ENCODE measurements at regions not wholly inside any gene's neighbourhood (a gene's known extent, or its start where the extent isn't known, plus 50 kb on each side); places are given as distances from the start of the nearest gene placed in this dataset.

DNA sequence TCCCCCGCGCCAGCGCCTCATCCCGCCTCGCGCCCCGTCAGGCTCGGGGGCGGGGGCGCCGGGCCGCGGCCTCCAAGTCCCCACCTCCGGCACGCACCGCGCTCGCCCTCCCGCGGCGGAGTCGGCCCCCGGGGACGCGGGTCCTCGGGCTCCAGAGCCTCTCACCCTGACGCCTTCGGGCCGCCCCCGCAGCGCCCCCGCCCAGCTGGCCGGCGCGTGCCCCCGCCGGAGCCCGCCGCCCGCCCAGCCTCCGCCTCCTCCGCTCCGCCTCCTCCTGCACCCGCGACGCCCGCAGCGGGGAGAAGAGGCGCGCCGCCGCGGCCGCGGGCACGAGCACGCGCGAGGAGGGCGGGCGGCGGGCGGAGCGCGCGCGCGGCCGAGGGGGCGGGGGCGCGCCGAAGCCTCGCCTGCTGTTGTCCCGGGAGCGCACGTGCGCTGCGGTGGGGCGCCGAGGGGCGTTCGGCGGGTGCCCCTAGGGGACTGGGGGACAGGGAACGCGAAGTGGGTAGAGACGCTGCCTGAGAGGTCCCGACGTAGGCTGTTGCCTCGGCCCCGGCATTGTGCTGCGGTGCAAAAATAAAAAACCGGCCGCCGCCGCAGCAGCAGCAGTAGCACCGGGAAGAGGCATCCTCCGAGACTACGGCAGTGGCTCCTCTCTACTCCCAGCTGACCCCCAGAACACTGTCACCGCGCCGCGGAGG is 87.4 kb upstream of the ARHGAP32 start (continued):
- no peak for TF ChIP-seq KLF11 (CRISPR knock-in tag; IDR thresholded peaks at IDR 0.05)
- no peak for TF ChIP-seq ZNF883 (CRISPR knock-in tag; IDR thresholded peaks at IDR 0.05; ENCODE audit: not compliant biosample characterization)
- no peak for TF ChIP-seq ZNF264 (CRISPR knock-in tag; IDR thresholded peaks at IDR 0.05)
- TF ChIP-seq NKX3-1 (CRISPR knock-in tag; IDR thresholded peaks at IDR 0.05), result no peak; the same call in 1 of the 2 replicates
- TF ChIP-seq SRSF1 (optimal IDR thresholded peaks at IDR 0.05; ENCODE audit: low read depth, low read length), result no peak
- TF ChIP-seq PITX1 (CRISPR knock-in tag; IDR thresholded peaks at IDR 0.05), result no peak; the same call in 1 of the 2 replicates
- no peak for TF ChIP-seq EZH2 (conservative IDR thresholded peaks at IDR 0.05; ENCODE audit: low read depth, low read length)
- no peak for TF ChIP-seq ZNF282 (IDR thresholded peaks at IDR 0.05; ENCODE audit: partially characterized antibody)
- peak; percentile 65; the same call in 1 of the 2 replicates for TF ChIP-seq ATF7-NPFF (CRISPR knock-in tag; IDR thresholded peaks at IDR 0.05; ENCODE audit: low read depth)
- TF ChIP-seq, protein P1, sequence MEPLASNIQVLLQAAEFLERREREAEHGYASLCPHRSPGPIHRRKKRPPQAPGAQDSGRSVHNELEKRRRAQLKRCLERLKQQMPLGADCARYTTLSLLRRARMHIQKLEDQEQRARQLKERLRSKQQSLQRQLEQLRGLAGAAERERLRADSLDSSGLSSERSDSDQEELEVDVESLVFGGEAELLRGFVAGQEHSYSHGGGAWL (CRISPR knock-in tag; IDR thresholded peaks at IDR 0.05), result no peak
- TF ChIP-seq SMC3 (IDR thresholded peaks at IDR 0.05; ENCODE audit: low read length), result no peak
- no peak for TF ChIP-seq MYNN (CRISPR knock-in tag; IDR thresholded peaks at IDR 0.05; ENCODE audit: low read depth)
- TF ChIP-seq ZBTB20 (CRISPR knock-in tag; IDR thresholded peaks at IDR 0.05; ENCODE audit: borderline replicate concordance, low read depth), result no peak
- no peak for TF ChIP-seq ATAD3A (CRISPR knock-in tag; IDR thresholded peaks at IDR 0.05)
- TF ChIP-seq SP5 (CRISPR knock-in tag; IDR thresholded peaks at IDR 0.05; ENCODE audit: borderline replicate concordance, low read depth), result no peak; the same call in none of the 2 replicates
- no peak for TF ChIP-seq HOXD1 (CRISPR knock-in tag; IDR thresholded peaks at IDR 0.05)
- TF ChIP-seq KLF12 (CRISPR knock-in tag; IDR thresholded peaks at IDR 0.05; ENCODE audit: borderline replicate concordance), result no peak
- no peak for TF ChIP-seq MAFG (CRISPR knock-in tag; IDR thresholded peaks at IDR 0.05)
- no peak for TF ChIP-seq ZNF430 (CRISPR knock-in tag; IDR thresholded peaks at IDR 0.05)
- TF ChIP-seq ZNF253 (CRISPR knock-in tag; IDR thresholded peaks at IDR 0.05; ENCODE audit: borderline replicate concordance), result no peak
- TF ChIP-seq, protein P2, sequence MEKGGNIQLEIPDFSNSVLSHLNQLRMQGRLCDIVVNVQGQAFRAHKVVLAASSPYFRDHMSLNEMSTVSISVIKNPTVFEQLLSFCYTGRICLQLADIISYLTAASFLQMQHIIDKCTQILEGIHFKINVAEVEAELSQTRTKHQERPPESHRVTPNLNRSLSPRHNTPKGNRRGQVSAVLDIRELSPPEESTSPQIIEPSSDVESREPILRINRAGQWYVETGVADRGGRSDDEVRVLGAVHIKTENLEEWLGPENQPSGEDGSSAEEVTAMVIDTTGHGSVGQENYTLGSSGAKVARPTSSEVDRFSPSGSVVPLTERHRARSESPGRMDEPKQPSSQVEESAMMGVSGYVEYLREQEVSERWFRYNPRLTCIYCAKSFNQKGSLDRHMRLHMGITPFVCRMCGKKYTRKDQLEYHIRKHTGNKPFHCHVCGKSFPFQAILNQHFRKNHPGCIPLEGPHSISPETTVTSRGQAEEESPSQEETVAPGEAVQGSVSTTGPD (CRISPR knock-in tag; IDR thresholded peaks at IDR 0.05), result no peak
- TF ChIP-seq, protein P3, sequence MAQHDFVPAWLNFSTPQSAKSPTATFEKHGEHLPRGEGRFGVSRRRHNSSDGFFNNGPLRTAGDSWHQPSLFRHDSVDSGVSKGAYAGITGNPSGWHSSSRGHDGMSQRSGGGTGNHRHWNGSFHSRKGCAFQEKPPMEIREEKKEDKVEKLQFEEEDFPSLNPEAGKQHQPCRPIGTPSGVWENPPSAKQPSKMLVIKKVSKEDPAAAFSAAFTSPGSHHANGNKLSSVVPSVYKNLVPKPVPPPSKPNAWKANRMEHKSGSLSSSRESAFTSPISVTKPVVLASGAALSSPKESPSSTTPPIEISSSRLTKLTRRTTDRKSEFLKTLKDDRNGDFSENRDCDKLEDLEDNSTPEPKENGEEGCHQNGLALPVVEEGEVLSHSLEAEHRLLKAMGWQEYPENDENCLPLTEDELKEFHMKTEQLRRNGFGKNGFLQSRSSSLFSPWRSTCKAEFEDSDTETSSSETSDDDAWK (CRISPR knock-in tag; IDR thresholded peaks at IDR 0.05), result no peak
- no peak for TF ChIP-seq NFRKB (IDR thresholded peaks at IDR 0.05)
- TF ChIP-seq, protein P4, sequence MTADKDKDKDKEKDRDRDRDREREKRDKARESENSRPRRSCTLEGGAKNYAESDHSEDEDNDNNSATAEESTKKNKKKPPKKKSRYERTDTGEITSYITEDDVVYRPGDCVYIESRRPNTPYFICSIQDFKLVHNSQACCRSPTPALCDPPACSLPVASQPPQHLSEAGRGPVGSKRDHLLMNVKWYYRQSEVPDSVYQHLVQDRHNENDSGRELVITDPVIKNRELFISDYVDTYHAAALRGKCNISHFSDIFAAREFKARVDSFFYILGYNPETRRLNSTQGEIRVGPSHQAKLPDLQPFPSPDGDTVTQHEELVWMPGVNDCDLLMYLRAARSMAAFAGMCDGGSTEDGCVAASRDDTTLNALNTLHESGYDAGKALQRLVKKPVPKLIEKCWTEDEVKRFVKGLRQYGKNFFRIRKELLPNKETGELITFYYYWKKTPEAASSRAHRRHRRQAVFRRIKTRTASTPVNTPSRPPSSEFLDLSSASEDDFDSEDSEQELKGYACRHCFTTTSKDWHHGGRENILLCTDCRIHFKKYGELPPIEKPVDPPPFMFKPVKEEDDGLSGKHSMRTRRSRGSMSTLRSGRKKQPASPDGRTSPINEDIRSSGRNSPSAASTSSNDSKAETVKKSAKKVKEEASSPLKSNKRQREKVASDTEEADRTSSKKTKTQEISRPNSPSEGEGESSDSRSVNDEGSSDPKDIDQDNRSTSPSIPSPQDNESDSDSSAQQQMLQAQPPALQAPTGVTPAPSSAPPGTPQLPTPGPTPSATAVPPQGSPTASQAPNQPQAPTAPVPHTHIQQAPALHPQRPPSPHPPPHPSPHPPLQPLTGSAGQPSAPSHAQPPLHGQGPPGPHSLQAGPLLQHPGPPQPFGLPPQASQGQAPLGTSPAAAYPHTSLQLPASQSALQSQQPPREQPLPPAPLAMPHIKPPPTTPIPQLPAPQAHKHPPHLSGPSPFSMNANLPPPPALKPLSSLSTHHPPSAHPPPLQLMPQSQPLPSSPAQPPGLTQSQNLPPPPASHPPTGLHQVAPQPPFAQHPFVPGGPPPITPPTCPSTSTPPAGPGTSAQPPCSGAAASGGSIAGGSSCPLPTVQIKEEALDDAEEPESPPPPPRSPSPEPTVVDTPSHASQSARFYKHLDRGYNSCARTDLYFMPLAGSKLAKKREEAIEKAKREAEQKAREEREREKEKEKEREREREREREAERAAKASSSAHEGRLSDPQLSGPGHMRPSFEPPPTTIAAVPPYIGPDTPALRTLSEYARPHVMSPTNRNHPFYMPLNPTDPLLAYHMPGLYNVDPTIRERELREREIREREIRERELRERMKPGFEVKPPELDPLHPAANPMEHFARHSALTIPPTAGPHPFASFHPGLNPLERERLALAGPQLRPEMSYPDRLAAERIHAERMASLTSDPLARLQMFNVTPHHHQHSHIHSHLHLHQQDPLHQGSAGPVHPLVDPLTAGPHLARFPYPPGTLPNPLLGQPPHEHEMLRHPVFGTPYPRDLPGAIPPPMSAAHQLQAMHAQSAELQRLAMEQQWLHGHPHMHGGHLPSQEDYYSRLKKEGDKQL (CRISPR knock-in tag; IDR thresholded peaks at IDR 0.05; ENCODE audit: low read depth), result no peak

Measured in HepG2 (cell line).